Lung (tissue), 11 donors: ENCODE measurements at regions not wholly inside any gene's neighbourhood (a gene's known extent, or its start where the extent isn't known, plus 50 kb on each side); places are given as distances from the start of the nearest gene placed in this dataset.

Source experiments
- ATAC-seq: fragments of 200-7000 bp; cut with Tn5 transposase; one replicate; pipeline ENCODE4 v1.9.1; 2020; ENCODE audit warnings: moderate number of reproducible peaks; ENCODE audit not compliant: insufficient read depth, low FRiP score
- DNase-seq, 3 donors: peaks; one replicate each; pipeline ENCODE4 v3.0.0-alpha.2; 2013 to 2017
- H3K27ac ChIP-seq, 2 donors: one replicate each; pipeline ENCODE4 v1.5.1; 2013; ENCODE audit warnings: mild to moderate bottlenecking in 2 of 2, moderate library complexity in 2 of 2, control low read depth in 1 of 2, inconsistent platforms in 1 of 2, low read depth in 1 of 2, low read length in 1 of 2
- H3K27me3 ChIP-seq, 3 donors: one replicate each; pipeline ENCODE4 v1.5.1; 2013; ENCODE audit warnings: low read length in 2 of 3; ENCODE audit not compliant: control insufficient read depth in 3 of 3, insufficient read depth in 3 of 3
- H3K36me3 ChIP-seq, 4 donors: one replicate each; pipeline ENCODE4 v1.5.1; 2013; ENCODE audit warnings: low read length in 4 of 4, mild to moderate bottlenecking in 1 of 4, moderate library complexity in 1 of 4; ENCODE audit not compliant: control insufficient read depth in 4 of 4, insufficient read depth in 4 of 4
- H3K4me1 ChIP-seq, 5 donors: one replicate each; pipeline ENCODE4 v1.5.1; 2013; ENCODE audit warnings: low read length in 5 of 5, mild to moderate bottlenecking in 2 of 5, moderate library complexity in 1 of 5; ENCODE audit not compliant: control insufficient read depth in 5 of 5, insufficient read depth in 5 of 5
- H3K4me3 ChIP-seq: one replicate; pipeline ENCODE4 v1.5.1; 2013; ENCODE audit warnings: mild to moderate bottlenecking, control low read depth, moderate library complexity
- H3K9ac ChIP-seq, 2 donors: one replicate each; pipeline ENCODE4 v1.5.1; 2013; ENCODE audit warnings: low read length in 2 of 2, control low read depth in 1 of 2; ENCODE audit not compliant: insufficient read depth in 1 of 2
- H3K9me3 ChIP-seq, 4 donors: one replicate each; pipeline ENCODE4 v1.5.1; 2013; ENCODE audit warnings: low read length in 3 of 4, mild to moderate bottlenecking in 1 of 4, moderate library complexity in 1 of 4; ENCODE audit not compliant: control insufficient read depth in 4 of 4, insufficient read depth in 3 of 4
- WGBS, 2 donors: extraction: QIAGEN DNeasy Blood & Tissue Kit; methylation state at CpG; one replicate each; pipeline ENCODE4 v1.1.7; 2013; 5-methylcytosine and 5-hydroxymethylcytosine counted together
- TF ChIP-seq, protein P1 (sequence below): IDR thresholded peaks from 2 replicates; pipeline ENCODE4 v1.5.1; 2012; ENCODE audit warnings: mild to moderate bottlenecking; ENCODE audit errors: control extremely low read depth, extremely low read depth
- donor health status: control.
- donor health status: control.
- donor health status: Bipolar disorder and iron deficiency.
- donor health status: healthy.
- donor health status: DM: yes; HTN: yes; CAD: no.

DNA sequence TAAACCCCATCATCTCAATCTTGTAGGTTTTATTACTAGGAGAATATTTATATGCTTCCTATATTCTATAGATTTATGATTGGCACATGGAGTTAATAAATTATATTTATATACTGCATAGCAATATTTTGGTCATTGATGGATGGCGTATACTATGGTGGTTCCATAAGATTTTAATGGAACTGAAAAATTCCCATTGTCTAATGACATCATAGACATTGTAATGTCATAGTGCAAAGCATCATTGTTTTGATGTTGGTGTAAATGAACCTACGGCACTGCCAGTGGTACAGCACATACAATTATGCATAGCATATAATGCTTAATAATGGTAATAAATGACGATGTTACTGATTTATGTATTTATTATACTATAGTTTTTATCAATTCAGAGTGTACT is 1135.9 kb downstream of the CNTNAP5 start:
- 92 to 96% methylated on average over 3 of the region's 3 CpGs for WGBS, 2 donors
- Histone ChIP-seq H3K9me3 (no peaks in the 10 kb centered on the region), H3K4me1 (no peaks in the 10 kb centered on the region), H3K36me3 (no peaks in the 10 kb centered on the region), H3K27ac (no peak overlapping the region), H3K4me3 (no peak overlapping the region), H3K9ac (no peak overlapping the region), H3K27me3 (no peaks in the 10 kb centered on the region)
- no peak for DNase-seq
- TF ChIP-seq, protein P1, sequence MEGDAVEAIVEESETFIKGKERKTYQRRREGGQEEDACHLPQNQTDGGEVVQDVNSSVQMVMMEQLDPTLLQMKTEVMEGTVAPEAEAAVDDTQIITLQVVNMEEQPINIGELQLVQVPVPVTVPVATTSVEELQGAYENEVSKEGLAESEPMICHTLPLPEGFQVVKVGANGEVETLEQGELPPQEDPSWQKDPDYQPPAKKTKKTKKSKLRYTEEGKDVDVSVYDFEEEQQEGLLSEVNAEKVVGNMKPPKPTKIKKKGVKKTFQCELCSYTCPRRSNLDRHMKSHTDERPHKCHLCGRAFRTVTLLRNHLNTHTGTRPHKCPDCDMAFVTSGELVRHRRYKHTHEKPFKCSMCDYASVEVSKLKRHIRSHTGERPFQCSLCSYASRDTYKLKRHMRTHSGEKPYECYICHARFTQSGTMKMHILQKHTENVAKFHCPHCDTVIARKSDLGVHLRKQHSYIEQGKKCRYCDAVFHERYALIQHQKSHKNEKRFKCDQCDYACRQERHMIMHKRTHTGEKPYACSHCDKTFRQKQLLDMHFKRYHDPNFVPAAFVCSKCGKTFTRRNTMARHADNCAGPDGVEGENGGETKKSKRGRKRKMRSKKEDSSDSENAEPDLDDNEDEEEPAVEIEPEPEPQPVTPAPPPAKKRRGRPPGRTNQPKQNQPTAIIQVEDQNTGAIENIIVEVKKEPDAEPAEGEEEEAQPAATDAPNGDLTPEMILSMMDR: no peak
- no peak for ATAC-seq

DNA sequence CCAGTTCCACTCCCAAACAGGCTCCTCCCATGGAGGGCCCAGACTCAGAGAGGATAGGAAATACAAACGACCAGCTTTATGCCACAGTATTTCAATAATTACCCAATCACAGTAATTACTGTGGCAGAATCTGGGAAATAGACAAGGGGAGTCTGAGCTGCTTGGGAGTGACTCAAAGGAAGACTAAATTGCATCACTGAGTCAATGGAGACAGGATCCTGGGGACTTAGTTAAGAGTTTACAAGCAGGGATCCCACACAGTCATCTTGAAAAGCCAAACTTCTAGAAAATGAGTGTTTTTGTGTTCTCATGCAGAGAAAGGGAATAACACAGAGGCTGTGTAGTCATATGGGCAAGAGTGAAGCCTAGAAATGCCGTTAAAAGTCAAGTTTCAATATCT is 1142.1 kb downstream of the CNTNAP5 start:
- Histone ChIP-seq H3K36me3 (no peaks in the 10 kb centered on the region), H3K9me3 (no peaks in the 10 kb centered on the region), H3K27ac (no peak overlapping the region), H3K4me1 (no peaks in the 10 kb centered on the region), H3K27me3 (no peaks in the 10 kb centered on the region), H3K9ac (no peak overlapping the region), H3K4me3 (no peak overlapping the region)
- DNase-seq (no peak), ATAC-seq (no peak)
- 62 to 68% methylated on average over 2 of the region's 2 CpGs for WGBS, 2 donors
- TF ChIP-seq, protein P1: no peak

DNA sequence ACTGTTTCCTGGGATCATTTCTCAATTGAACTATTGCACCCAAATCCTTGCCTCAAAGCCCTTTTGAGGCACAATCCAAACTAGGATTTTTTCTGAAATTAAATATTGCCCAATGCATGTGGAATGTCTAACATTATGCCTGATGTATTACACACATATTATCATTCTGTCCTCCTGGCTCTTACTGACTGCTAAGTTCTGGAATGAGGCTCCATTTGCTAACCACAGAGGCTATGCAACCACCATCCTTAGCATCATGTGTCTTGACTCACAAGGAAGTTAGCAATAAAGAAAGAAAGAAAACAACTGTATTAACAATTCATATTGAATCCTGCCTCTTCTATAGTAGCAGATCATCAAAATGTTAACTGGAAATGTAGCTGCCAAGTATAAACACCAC is 1142.7 kb downstream of the CNTNAP5 start:
- TF ChIP-seq, protein P1: no peak
- no peak overlapping the region for H3K9ac ChIP-seq
- no peak overlapping the region for H3K4me3 ChIP-seq
- no peaks in the 10 kb centered on the region for H3K36me3 ChIP-seq
- H3K9me3 ChIP-seq: no peaks in the 10 kb centered on the region
- no peaks in the 10 kb centered on the region for H3K27me3 ChIP-seq
- H3K4me1 ChIP-seq: no peaks in the 10 kb centered on the region
- peak in 1 of 3 donors; percentile 9 for DNase-seq
- ATAC-seq: no peak
- no peak overlapping the region for H3K27ac ChIP-seq

DNA sequence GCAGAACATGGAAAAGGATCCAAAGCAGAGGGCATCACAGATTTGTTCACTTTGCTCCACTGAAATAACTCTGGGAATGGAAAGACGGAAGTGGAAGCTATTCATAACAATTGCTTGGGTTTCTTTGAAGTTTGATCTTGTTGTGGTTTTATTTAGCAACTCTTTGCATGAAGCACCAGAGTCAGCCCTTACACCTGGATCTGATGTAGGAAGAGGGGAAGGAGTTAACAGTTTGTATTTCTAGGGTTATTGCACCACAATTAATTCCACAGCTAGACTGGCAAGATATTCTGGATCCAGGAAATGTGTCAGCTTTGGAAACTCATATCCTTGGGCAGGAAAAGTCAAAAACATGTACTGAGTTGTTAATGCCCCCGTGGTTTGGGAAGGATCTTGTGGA is 1143.4 kb downstream of the CNTNAP5 start:
- 63 to 67% methylated on average over 2 of the region's 2 CpGs for WGBS, 2 donors
- TF ChIP-seq, protein P1: no peak

More for the DNA sequence above, 1143.4 kb downstream of the CNTNAP5 start:
- Histone ChIP-seq H3K4me1 (no peaks in the 10 kb centered on the region), H3K27ac (no peak overlapping the region), H3K4me3 (no peak overlapping the region), H3K9ac (no peak overlapping the region), H3K27me3 (no peaks in the 10 kb centered on the region), H3K36me3 (no peaks in the 10 kb centered on the region), H3K9me3 (no peaks in the 10 kb centered on the region)
- no peak for DNase-seq
- ATAC-seq: no peak
